ENCODE measurements at regions not wholly inside any gene's neighbourhood (a gene's known extent, or its start where the extent isn't known, plus 50 kb on each side); places are given as distances from the start of the nearest gene placed in this dataset.
"Not testable (repeated sequence)": the region's sequence is repeated elsewhere in the genome, so short reads cannot be mapped to it uniquely, and the experiment has no call there.

- no peak overlapping the region for H3K27ac ChIP-seq
- TF ChIP-seq CTCF (conservative IDR thresholded peaks at IDR 0.05) (no peak), ZFX (IDR thresholded peaks at IDR 0.05) (no peak)
These were observed 346.1 kb upstream of the PLGLB2 start for GRCh38 chr2:87401726-87402345.

- H3K27ac ChIP-seq = no peak overlapping the region
- TF ChIP-seq CTCF (conservative IDR thresholded peaks at IDR 0.05) (no peak), ZFX (IDR thresholded peaks at IDR 0.05) (no peak)
These were observed 344.1 kb upstream of the PLGLB2 start for GRCh38 chr2:87403893-87404175.

DNA sequence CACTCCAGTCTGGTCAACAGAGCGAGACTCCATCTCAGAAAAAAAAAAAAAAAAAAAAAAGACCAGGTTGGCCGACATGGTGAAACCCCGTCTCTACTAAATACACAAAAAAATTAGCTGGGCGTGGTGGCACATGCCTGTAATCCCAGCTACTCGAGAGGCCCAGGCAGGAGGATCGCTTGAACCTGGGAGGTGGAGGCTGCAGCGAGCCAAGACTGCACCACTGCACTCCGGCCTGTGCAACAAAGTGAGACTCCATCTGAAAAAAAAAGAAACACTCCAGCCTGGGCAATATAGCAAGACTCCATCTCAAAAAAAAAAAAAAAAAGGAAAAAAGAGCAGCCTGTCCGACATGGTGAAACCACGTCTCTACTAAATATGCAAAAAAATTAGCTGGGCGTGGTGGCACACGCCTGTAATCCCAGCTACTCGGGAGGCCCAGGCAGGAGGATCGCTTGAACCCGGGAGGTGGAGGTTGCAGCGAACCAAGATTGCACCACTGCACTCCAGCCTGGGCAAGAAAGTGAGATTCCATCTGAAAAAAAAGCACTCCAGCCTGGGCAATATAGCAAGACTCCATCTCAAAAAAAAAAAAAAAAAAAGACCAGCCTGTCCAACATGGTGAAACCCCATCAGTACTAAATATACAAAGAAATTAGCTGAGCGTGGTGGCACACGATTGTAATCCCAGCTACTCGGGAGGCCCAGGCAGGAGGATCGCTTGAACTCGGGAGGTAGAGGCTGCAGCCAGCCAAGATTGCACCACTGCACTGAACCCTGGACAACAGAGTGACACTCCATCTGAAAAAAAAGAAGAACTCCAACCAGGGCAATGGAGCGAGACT is 343.3 kb upstream of the PLGLB2 start:
- not testable (repeated sequence) for H3K27ac ChIP-seq

GRCh38 chr2:87405531-87406216 is 342.2 kb upstream of the PLGLB2 start:
- not testable (repeated sequence) for H3K27ac ChIP-seq

GRCh38 chr2:87406406-87407175 is 341.3 kb upstream of the PLGLB2 start:
- not testable (repeated sequence) for H3K27ac ChIP-seq

GRCh38 chr2:87409601-87410000 is 338.3 kb upstream of the PLGLB2 start:
- H3K27ac ChIP-seq = not testable (repeated sequence)

DNA sequence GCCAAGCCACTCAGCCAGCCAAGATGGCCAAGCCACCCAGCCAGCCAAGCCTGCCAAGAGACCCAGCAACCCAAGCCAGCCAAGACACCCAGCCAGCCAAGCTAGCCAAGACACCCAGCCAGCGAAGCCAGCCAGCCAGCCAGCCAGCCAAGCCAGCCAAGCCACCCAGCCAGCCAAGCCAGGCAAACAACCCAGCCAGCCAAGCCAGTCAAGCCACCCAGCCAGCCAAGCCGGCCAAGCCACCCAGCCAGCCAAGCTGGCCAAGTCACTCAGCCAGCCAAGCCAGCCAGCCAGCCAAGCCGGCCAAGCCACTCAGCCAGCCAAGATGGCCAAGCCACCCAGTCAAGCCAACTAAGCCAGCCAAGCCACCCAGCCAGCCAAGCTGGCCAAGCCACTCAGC is 337.5 kb upstream of the PLGLB2 start:
- not testable (repeated sequence) for H3K27ac ChIP-seq

DNA sequence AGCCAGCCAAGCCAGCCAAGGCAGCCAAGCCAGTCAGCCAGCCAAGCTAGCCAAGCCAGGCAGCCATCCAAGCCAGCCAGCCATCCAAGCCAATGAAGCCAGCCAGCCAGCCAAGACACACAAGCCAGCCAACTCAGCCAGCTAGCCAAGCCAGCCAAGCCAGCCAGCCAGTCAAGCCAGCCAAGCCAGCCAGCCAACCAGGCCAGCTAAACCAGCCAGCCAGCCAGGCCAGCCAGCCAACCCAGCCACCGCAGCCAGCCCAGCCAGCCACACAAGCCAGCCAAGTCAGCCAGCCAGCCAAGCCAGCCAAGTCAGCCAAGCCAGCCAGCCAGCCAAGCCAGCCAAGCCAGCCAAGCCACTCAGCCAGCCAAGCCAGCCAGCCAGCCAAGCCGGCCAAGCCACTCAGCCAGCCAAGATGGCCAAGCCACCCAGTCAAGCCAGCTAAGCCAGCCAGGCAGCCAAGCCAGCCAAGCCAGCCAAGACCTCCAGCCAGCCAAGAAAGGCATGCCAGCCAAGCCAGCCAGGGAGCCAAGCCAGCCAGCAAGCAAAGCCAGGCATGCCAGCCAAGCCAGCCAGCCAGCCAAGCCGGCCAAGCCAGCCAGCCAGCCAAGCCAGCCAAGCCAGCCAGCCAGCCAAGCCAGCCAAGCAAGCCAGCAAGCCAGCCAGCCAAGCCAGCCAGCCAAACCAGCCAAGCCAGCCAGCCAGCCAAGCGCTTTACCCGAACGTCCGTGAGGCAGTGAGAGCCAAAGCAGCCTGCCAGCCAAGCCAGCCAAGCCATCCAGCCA is 335.7 kb upstream of the PLGLB2 start:
- not testable (repeated sequence) for H3K27ac ChIP-seq

DNA sequence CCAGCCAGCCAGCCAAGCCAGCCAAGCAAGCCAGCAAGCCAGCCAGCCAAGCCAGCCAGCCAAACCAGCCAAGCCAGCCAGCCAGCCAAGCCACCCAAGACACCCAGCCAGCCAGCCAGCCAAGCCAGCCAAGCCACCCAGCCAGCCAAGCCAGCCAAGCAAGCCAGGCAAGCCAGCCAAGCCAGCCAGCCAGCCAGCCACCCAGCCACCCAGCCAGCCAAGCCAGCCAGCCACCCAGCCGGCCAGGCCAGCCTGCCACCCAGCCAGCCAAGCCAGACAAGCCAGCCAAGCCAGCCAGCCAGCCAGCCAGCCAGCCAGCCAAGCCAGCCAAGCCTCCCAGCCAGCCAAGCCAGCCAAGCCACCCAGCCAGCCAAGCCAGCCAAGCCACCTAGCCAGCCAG is 333.6 kb upstream of the PLGLB2 start:
- not testable (repeated sequence) for H3K27ac ChIP-seq

DNA sequence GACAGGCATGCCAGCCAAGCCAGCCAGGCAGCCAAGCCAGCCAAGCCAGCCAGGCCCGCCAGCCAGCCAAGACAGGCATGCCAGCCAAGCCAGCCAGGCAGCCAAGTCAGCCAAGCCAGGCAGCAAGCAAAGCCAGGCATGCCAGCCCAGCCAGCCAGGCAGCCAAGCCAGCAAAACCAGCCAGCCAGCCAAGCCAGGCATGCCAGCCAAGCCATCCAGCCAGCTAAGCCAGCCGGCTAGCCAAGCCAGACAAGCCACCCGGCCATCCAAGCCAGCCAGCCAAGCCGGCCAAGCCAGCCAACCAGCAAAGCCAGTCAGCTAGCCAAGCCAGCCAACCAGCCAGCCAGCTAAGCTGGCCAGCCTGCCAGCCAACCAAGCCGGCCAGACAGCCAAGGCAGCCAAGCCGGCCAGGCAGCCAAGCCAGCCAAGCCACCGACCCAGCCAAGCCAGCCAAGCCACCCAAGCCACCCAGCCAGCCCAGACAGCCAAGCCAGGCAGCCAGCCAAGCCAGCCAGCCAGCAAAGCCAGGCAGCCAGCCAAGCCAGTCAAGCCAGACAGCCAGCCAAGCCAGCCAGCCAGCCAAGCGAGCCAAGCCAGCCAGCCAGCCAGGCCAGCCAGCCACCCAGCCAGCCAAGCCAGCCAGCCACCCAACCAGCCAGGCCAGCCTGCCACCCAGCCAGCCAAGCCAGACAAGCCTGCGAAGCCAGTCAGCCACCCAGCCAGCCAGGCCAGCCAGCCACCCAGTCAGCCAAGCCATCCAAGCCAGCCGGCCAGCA is 332.9 kb upstream of the PLGLB2 start:
- H3K27ac ChIP-seq = not testable (repeated sequence)

DNA sequence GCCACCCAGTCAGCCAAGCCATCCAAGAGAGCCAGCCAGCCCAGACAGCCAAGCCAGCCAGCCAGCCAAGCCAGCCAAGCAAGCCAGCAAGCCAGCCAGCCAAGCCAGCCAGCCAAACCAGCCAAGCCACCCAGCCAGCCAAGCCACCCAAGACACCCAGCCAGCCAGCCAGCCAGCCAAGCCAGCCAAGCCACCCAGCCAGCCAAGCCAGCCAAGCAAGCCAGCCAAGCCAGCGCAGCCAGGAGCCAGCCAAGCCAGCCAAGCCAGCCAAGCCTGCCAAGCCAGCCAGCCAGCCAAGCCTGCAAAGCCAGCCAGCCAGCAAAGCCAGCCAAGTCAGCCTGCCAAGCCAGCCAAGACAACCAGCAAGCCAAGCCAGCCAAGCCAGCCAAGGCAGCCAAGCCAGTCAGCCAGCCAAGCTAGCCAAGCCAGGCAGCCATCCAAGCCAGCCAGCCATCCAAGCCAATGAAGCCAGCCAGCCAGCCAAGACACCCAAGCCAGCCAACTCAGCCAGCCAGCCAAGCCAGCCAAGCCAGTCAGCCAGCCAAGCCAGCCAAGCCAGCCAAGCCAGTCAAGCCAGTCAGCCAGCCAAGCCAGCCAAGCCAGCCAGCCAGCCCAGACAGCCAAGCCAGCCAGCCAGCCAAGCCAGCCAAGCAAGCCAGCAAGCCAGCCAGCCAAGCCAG is 332.2 kb upstream of the PLGLB2 start:
- not testable (repeated sequence) for H3K27ac ChIP-seq

DNA sequence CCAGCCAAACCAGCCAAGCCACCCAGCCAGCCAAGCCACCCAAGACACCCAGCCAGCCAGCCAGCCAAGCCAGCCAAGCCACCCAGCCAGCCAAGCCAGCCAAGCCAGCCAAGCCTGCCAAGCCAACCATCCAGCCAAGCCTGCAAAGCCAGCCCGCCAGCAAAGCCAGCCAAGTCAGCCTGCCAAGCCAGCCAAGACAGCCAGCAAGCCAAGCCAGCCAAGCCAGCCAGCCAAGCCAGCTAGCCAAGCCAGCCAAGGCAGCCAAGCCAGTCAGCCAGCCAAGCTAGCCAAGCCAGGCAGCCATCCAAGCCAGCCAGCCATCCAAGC is 331.7 kb upstream of the PLGLB2 start:
- H3K27ac ChIP-seq = not testable (repeated sequence)

GRCh38 chr2:87417147-87417546 is 330.7 kb upstream of the PLGLB2 start:
- H3K27ac ChIP-seq = not testable (repeated sequence)

GRCh38 chr2:87417742-87418567 is 329.9 kb upstream of the PLGLB2 start:
- not testable (repeated sequence) for H3K27ac ChIP-seq

DNA sequence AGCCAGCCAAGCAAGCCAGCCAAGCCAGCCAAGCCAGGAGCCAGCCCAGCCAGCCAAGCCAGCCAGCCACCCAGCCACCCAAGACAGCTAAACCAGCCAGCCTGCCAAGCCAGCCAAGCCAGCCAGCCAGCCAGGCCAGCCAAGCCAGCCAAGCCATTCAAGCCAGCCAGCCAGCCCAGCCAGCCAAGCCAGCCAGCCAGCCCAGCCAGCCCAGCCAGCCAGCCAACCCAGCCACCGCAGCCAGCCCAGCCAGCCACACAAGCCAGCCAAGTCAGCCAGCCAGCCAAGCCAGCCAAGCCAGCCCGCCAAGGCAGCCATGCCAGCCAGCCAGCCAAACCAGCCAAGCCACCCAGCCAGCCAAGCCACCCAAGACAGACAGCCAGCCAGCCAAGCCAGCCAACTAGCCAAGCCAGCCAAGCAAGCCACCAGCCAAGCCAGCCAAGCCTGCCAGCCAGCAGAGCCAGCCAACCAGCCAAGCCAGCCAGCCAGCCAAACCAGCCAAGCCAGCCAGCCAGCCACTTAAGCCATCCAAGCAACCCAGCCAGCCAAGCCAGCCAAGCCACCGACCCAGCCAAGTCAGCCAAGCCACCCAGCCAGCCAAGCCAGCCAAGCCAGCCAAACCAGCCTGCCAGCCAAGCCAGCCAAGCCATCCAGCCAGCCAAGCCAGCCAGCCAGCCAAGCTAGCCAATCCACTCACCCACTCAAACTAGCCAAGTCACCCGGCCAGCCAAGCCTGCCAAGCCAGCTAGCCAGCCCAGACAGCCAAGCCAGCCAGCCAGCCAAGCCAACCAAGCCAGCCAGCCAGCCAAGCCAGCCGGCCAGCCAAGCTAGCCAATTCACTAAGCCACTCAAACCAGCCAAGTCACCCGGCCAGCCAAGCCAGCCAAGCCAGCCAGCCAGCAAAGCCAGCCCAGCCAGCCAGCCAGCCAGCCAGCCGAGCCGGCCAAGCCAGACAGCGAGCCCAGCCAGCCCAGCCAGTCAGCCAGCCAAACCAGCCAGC is 328.8 kb upstream of the PLGLB2 start:
- not testable (repeated sequence) for H3K27ac ChIP-seq
